ENCODE measurements at regions not wholly inside any gene's neighbourhood (a gene's known extent, or its start where the extent isn't known, plus 50 kb on each side); places are given as distances from the start of the nearest gene placed in this dataset.

DNA sequence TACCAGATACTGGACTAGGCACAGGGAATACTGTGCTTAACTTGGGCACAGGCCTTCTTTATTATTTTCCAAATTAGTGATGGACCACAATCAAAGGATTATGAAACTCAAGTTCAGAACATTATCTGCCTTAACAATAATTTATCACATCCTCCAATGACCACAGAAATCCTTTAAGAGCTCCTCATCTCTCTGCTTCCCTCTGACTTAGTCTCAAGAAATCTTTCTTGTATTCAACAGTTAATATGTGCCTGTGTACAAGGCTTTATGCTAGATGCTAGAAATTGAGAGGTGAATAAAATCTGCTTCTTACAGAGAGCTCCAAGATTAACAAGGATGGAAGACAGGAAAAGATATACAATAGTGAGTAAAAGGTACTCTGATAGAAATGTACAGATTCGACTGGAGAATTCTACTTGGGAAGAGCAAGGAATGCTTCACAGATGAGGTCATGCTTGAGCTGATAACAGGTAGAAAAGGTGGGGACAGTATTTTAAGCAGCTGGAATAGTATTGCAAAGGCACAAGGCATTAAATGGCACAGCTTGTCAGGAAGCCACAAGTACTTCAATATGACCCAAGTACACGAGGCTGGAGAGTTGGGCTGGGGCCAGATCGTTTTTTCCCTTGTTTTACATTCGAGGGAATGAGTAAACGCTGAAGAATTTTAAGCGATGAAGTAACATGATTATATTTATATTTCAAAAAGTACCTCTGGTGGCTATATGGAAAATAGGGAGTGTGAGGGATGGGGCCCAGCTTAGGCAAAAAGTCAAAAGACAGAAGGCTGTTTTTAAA lies 55.1 kb upstream of the ARID2 start:
- no peak for DNase-seq

GRCh38 chr12:45675534-45675933 lies 54.0 kb upstream of the ARID2 start:
- no peak for DNase-seq
